ENCODE measurements at regions not wholly inside any gene's neighbourhood (a gene's known extent, or its start where the extent isn't known, plus 50 kb on each side); places are given as distances from the start of the nearest gene placed in this dataset.

- H3K36me3 Mint-ChIP-seq, result no peaks in the 10 kb centered on the region
- no peaks in the 10 kb centered on the region for H3K4me1 ChIP-seq (ENCODE audit: control insufficient read depth in 1 of 2, insufficient read depth in 2 of 2, low read length in 2 of 2)
- no CpG with 5 or more reads among the region's 1 CpG for WGBS (ENCODE audit: insufficient coverage)
- intact Hi-C loops (cut with micrococcal nuclease), result no loop called here
- peaks cover 6 to 10% of the 10 kb centered on the region in 2 donors for H3K9me3 ChIP-seq (replicated peaks in 1 of 2; ENCODE audit: control insufficient read depth in 1 of 2, insufficient read depth in 1 of 2, low read length in 2 of 2)
- no peak overlapping the region for H2AFZ ChIP-seq (ENCODE audit: insufficient read depth, low read depth, low read length, poor library complexity, severe bottlenecking)
- no peak overlapping the region for H3K4me2 ChIP-seq (replicated peaks; ENCODE audit: extremely low read depth, low read length, poor library complexity, severe bottlenecking)
- no peak overlapping the region for H3K27ac ChIP-seq (ENCODE audit: low read depth in 1 of 2, low read length in 2 of 2)
- no peak overlapping the region for H3K9ac ChIP-seq (ENCODE audit: insufficient read depth, low read length, poor library complexity, severe bottlenecking)
- H3K4me3 Mint-ChIP-seq, result no peak overlapping the region
- H3K27me3 Mint-ChIP-seq (ENCODE audit: low read depth in 3 of 3), result no peaks in the 10 kb centered on the region
- H4K20me1 ChIP-seq (ENCODE audit: insufficient read depth, low read length), result no peaks in the 10 kb centered on the region
- no peaks in the 10 kb centered on the region for H3K79me2 ChIP-seq (ENCODE audit: insufficient read depth, low read length)
- peaks cover 2 to 17% (median 9%) of the 10 kb centered on the region in 7 donors for H3K9me3 Mint-ChIP-seq
- no peak for DNase-seq
- no peaks in the 10 kb centered on the region for H3K36me3 ChIP-seq (replicated peaks in 1 of 2; ENCODE audit: control insufficient read depth in 1 of 2, insufficient read depth in 2 of 2, low read length in 2 of 2)
- no peak overlapping the region for H3K4me3 ChIP-seq (replicated peaks in 1 of 3; ENCODE audit: low read depth in 2 of 3, low read length in 3 of 3)
- no peaks in the 10 kb centered on the region for H3K4me1 Mint-ChIP-seq
- H3K27me3 ChIP-seq (ENCODE audit: control insufficient read depth in 2 of 2, insufficient read depth in 2 of 2, low read length in 2 of 2), result no peaks in the 10 kb centered on the region
- TF ChIP-seq CTCF (IDR thresholded peaks at IDR 0.05), result no peak
- H3K27ac Mint-ChIP-seq, result no peak overlapping the region
These were observed 98.3 kb upstream of the FBN2 start for GRCh38 chr5:128636361-128636760.

GRCh38 chr5:128637031-128637430 is 99.0 kb upstream of the FBN2 start:
- H2AFZ ChIP-seq (ENCODE audit: insufficient read depth, low read depth, low read length, poor library complexity, severe bottlenecking), result no peak overlapping the region
- no peak overlapping the region for H3K4me3 ChIP-seq (replicated peaks in 1 of 3; ENCODE audit: low read depth in 2 of 3, low read length in 3 of 3)
- no peaks in the 10 kb centered on the region for H3K4me1 ChIP-seq (ENCODE audit: control insufficient read depth in 1 of 2, insufficient read depth in 2 of 2, low read length in 2 of 2)
- Mint-ChIP-seq H3K9me3 (peaks cover 2 to 15% (median 7%) of the 10 kb centered on the region in 7 donors), H3K36me3 (no peaks in the 10 kb centered on the region), H3K4me3 (no peak overlapping the region), H3K27me3 (ENCODE audit: low read depth in 3 of 3) (no peaks in the 10 kb centered on the region), H3K4me1 (no peaks in the 10 kb centered on the region), H3K27ac (no peak overlapping the region)
- no peak overlapping the region for H3K27ac ChIP-seq (ENCODE audit: low read depth in 1 of 2, low read length in 2 of 2)
- no peak overlapping the region for H3K4me2 ChIP-seq (replicated peaks; ENCODE audit: extremely low read depth, low read length, poor library complexity, severe bottlenecking)
- no peaks in the 10 kb centered on the region for H3K27me3 ChIP-seq (ENCODE audit: control insufficient read depth in 2 of 2, insufficient read depth in 2 of 2, low read length in 2 of 2)
- H4K20me1 ChIP-seq (ENCODE audit: insufficient read depth, low read length), result no peaks in the 10 kb centered on the region
- intact Hi-C loops (cut with micrococcal nuclease), result no loop called here
- no peak overlapping the region for H3K9ac ChIP-seq (ENCODE audit: insufficient read depth, low read length, poor library complexity, severe bottlenecking)
- H3K36me3 ChIP-seq (replicated peaks in 1 of 2; ENCODE audit: control insufficient read depth in 1 of 2, insufficient read depth in 2 of 2, low read length in 2 of 2), result no peaks in the 10 kb centered on the region
- DNase-seq, result no peak
- no peak for TF ChIP-seq CTCF (IDR thresholded peaks at IDR 0.05)
- H3K9me3 ChIP-seq (replicated peaks in 1 of 2; ENCODE audit: control insufficient read depth in 1 of 2, insufficient read depth in 1 of 2, low read length in 2 of 2), result peaks cover 6 to 10% of the 10 kb centered on the region in 2 donors
- WGBS (ENCODE audit: insufficient coverage), result 90% methylated on average over 2 of the region's 4 CpGs
- no peaks in the 10 kb centered on the region for H3K79me2 ChIP-seq (ENCODE audit: insufficient read depth, low read length)
